Vagina (tissue), 2 donors: ENCODE measurements at regions not wholly inside any gene's neighbourhood (a gene's known extent, or its start where the extent isn't known, plus 50 kb on each side); places are given as distances from the start of the nearest gene placed in this dataset.

Experiments
- CTCF ChIP-seq, 3 experiments: fragments of 450-650 bp in 2 of 3; fragments of 200-600 bp in 1 of 3; sonication (generic) in 1 of 3; IDR thresholded peaks; one replicate each; pipeline ENCODE4 v1.5.1; 2017 to 2019; ENCODE audit warnings: antibody characterized with exemption in 3 of 3, mild to moderate bottlenecking in 2 of 3, moderate library complexity in 2 of 3
- POLR2A ChIP-seq, 2 donors: fragments of 450-650 bp; IDR thresholded peaks; one replicate each; pipeline ENCODE4 v1.6.1; 2017; ENCODE audit warnings: antibody characterized with exemption in 2 of 2, mild to moderate bottlenecking in 2 of 2, moderate library complexity in 2 of 2

- TF ChIP-seq POLR2A (IDR thresholded peaks at IDR 0.05) (no peak), CTCF (IDR thresholded peaks at IDR 0.05) (no peak)
Observed at GRCh38 chr10:107986571-107986970, 822.1 kb upstream of the SORCS1 start.
